ENCODE measurements at regions not wholly inside any gene's neighbourhood (a gene's known extent, or its start where the extent isn't known, plus 50 kb on each side); places are given as distances from the start of the nearest gene placed in this dataset.

DNA sequence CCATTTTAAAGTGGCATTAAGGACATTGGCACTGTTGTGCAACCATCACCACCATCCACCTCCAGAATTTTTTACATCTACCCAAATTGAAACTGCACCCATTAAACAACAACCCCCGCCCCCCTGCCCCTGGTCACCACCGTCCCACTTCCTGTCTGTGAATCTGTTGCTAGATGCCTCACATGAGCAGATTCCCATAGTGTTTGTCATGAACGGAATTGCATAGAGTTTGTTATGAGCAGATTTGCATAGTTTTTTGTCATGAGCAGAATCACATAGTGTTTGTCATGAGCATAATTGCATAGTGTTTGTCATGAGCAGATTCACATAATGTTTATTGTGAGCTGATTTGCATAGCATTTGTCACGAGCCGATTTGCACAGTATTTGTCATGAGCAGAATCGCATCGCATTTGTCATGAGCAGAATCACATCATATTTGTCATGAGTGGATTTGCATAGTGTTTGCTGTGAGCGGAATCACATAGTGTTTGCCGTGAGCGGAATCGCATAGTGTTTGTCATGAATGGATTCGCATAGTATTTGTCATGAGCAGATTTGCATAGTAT, 54.0 kb upstream of the GTF3A start:
- DNase-seq = no peak

GRCh38 chr13:27371932-27372331, 52.5 kb upstream of the GTF3A start:
- no peak for DNase-seq

DNA sequence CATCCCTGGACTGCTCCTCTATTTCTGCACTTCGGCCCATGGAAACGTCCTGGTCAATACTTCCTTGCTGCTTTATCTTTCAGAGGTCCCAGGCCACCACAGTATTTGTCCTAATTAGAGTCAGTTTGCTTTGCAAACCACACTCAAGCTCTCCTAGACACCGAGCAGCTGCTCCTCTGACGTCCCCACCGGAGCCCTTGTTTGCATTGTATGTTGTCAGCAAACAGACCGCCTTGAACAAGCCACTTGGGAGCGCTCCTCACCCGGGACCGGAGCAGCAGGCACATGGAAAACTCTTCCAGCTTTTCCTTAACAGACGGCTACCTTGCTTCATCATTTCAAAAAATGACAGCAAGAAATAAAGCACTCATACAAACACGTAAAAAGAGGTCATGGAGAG, 51.5 kb upstream of the GTF3A start:
- no peak for DNase-seq

- no peak for DNase-seq
Observed at GRCh38 chr13:27374126-27374613, 50.2 kb upstream of the GTF3A start.

Data from CD4-positive, alpha-beta T cell treated with Interleukin-12 subunit alpha and Interleukin-12 subunit beta, for 1 hour (primary cell).